GM12878 (cell line): ENCODE measurements at regions not wholly inside any gene's neighbourhood (a gene's known extent, or its start where the extent isn't known, plus 50 kb on each side); places are given as distances from the start of the nearest gene placed in this dataset.

Source experiments
- BCL11A ChIP-seq: IDR thresholded peaks from 2 replicates; pipeline ENCODE4 v1.6.1; 2011; ENCODE audit warnings: low read depth, low read length
- JUNB ChIP-seq: IDR thresholded peaks from 2 replicates; pipeline ENCODE4 v1.6.1; 2016; ENCODE audit warnings: antibody characterized with exemption, mild to moderate bottlenecking
- NFXL1 ChIP-seq: fragments of 450-650 bp; IDR thresholded peaks from 2 replicates; pipeline ENCODE4 v1.6.1; 2017; ENCODE audit warnings: antibody characterized with exemption, mild to moderate bottlenecking, borderline replicate concordance
- PML ChIP-seq: IDR thresholded peaks from 2 replicates; pipeline ENCODE4 v1.6.1; 2012; ENCODE audit warnings: low read length, inconsistent platforms
- RUNX3 ChIP-seq: IDR thresholded peaks from 2 replicates; pipeline ENCODE4 v1.6.1; 2012; ENCODE audit warnings: low read length, inconsistent platforms
- SMC3 ChIP-seq: IDR thresholded peaks from 2 replicates; pipeline ENCODE4 v1.6.1; 2011; ENCODE audit warnings: low read length, improper control_type of control experiment, borderline replicate concordance
- TF ChIP-seq, protein P1 (sequence below): IDR thresholded peaks from 2 replicates; pipeline ENCODE4 v1.6.1; 2012; ENCODE audit warnings: mild to moderate bottlenecking, low read depth, low read length
- TF ChIP-seq, protein P2 (sequence below), 3 experiments: IDR thresholded peaks in 2 of 3; conservative IDR thresholded peaks in 1 of 3; 2 replicates each; pipeline ENCODE4 v1.5.1; 2011; ENCODE audit warnings: low read depth in 3 of 3, low read length in 3 of 3, mild to moderate bottlenecking in 3 of 3, control low read depth in 2 of 3, moderate library complexity in 2 of 3, inconsistent platforms in 1 of 3, mixed read lengths in 1 of 3; ENCODE audit not compliant: control insufficient read depth in 2 of 3, insufficient read depth in 1 of 3; ENCODE audit errors: extremely low read depth in 1 of 3

DNA sequence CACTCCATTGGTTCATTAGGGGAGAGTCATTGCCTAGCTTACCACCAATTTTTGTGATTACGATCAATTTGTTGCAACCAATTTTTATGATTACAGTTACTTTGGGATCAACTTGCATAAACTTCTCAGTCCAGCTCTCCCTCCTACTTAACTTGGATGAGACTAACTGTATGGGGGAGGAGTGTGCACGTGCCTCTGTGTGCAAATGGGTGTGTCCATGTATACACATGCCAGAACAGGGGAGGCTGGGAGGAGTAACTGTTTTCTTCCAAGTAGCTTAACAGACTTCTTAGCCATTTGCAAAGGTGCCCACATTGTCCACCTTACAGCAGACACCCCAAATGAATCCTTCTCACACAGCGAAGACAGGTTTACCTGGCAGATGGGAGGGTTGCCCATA lies 117.7 kb upstream of the VCX3B start (continued):
- TF ChIP-seq, protein P1, sequence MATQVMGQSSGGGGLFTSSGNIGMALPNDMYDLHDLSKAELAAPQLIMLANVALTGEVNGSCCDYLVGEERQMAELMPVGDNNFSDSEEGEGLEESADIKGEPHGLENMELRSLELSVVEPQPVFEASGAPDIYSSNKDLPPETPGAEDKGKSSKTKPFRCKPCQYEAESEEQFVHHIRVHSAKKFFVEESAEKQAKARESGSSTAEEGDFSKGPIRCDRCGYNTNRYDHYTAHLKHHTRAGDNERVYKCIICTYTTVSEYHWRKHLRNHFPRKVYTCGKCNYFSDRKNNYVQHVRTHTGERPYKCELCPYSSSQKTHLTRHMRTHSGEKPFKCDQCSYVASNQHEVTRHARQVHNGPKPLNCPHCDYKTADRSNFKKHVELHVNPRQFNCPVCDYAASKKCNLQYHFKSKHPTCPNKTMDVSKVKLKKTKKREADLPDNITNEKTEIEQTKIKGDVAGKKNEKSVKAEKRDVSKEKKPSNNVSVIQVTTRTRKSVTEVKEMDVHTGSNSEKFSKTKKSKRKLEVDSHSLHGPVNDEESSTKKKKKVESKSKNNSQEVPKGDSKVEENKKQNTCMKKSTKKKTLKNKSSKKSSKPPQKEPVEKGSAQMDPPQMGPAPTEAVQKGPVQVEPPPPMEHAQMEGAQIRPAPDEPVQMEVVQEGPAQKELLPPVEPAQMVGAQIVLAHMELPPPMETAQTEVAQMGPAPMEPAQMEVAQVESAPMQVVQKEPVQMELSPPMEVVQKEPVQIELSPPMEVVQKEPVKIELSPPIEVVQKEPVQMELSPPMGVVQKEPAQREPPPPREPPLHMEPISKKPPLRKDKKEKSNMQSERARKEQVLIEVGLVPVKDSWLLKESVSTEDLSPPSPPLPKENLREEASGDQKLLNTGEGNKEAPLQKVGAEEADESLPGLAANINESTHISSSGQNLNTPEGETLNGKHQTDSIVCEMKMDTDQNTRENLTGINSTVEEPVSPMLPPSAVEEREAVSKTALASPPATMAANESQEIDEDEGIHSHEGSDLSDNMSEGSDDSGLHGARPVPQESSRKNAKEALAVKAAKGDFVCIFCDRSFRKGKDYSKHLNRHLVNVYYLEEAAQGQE = no peak
- TF ChIP-seq NFXL1 = no peak
- TF ChIP-seq, protein P2, sequence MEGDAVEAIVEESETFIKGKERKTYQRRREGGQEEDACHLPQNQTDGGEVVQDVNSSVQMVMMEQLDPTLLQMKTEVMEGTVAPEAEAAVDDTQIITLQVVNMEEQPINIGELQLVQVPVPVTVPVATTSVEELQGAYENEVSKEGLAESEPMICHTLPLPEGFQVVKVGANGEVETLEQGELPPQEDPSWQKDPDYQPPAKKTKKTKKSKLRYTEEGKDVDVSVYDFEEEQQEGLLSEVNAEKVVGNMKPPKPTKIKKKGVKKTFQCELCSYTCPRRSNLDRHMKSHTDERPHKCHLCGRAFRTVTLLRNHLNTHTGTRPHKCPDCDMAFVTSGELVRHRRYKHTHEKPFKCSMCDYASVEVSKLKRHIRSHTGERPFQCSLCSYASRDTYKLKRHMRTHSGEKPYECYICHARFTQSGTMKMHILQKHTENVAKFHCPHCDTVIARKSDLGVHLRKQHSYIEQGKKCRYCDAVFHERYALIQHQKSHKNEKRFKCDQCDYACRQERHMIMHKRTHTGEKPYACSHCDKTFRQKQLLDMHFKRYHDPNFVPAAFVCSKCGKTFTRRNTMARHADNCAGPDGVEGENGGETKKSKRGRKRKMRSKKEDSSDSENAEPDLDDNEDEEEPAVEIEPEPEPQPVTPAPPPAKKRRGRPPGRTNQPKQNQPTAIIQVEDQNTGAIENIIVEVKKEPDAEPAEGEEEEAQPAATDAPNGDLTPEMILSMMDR (IDR thresholded peaks at IDR 0.05 in 2 of 3, conservative IDR thresholded peaks at IDR 0.05 in 1 of 3; ENCODE audit: control insufficient read depth in 2 of 3, extremely low read depth in 1 of 3, insufficient read depth in 1 of 3, low read depth in 3 of 3, low read length in 3 of 3) = no peak
- TF ChIP-seq BCL11A = no peak
- TF ChIP-seq SMC3 = no peak
- TF ChIP-seq PML = no peak
- no peak for TF ChIP-seq RUNX3
- TF ChIP-seq JUNB = no peak
